Activated T-cell treated with anti-CD3 and anti-CD28 coated beads for 48 hours (primary cell): ENCODE measurements at regions not wholly inside any gene's neighbourhood (a gene's known extent, or its start where the extent isn't known, plus 50 kb on each side); places are given as distances from the start of the nearest gene placed in this dataset.

Experiments used
- DNase-seq: peaks from one replicate; pipeline ENCODE4 v3.0.0-alpha.2; 2020; ENCODE audit warnings: low read depth

DNA sequence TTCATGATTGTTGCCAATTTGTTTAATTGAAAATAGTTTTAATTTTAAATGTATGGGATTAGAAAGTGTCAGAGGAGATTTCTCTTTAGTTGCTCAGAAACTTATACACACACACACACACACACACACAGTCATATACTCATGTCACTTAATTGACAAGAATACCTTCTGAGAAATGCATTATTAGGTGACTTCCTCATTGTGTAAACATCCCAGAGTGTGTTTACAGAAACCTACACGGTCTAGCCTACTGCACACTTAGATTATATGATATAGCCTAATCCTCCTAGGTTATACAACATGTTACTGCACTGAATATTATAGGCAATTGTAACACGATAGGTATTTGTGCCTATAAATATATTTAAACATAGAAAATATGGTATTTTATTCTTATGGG, 1327.4 kb downstream of the FSTL5 start:
- DNase-seq = no peak

DNA sequence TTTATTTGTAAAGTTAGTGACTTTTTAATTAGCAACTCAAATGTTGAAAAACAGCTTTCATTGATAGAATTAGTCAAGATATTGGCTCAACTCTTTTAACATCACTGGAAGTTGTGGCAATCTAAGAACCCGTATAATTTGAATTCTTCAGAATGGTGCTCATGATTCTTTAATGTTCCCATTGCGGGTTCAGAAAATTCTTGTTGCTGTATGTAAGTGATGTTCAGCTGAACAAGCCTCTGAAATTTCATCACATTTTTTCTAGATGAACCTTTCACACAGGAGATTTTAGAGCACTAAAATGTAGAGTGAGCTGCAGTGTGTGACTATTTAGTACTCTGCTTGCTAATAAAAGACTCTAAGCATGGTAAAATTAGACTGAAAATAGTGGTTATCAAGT, 1317.7 kb downstream of the FSTL5 start:
- DNase-seq = no peak

DNA sequence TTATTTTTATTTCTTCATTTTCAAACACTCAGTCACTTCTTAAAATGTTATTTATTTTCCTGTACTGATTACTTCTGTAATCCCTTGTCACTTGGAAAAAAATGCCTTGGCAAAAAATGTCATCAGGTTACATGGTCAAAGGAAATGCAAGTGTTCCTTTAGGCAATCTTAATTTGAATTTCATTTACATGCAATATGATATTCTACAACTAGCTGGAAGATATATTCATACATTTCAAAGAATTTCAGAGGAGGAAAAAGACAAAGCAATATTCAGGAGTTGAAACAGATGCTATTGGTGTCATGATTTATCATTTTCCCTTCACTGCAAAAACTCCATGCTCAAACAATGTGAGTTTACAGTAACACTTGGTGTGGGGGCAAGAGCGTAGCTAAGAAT, 1316.6 kb downstream of the FSTL5 start:
- DNase-seq = no peak

DNA sequence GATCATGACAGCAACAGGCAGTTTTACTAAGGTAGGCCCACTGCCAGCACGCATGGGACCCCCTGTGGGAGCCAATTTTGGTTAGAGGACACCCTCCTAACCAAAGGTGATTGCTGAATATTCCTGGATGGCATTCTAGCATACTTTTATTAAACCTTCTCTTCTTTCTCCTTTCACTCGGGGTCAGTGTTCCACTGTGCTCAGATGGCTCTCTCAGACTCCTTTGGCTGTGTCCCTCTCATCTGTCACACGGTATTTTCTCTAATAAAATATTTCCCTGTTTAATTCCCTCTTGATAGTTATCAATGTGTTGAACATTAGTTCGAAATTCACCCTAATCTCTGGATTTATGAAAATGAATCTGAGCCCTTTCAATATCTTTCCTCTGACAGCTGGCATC, 1315.3 kb downstream of the FSTL5 start:
- DNase-seq = no peak

DNA sequence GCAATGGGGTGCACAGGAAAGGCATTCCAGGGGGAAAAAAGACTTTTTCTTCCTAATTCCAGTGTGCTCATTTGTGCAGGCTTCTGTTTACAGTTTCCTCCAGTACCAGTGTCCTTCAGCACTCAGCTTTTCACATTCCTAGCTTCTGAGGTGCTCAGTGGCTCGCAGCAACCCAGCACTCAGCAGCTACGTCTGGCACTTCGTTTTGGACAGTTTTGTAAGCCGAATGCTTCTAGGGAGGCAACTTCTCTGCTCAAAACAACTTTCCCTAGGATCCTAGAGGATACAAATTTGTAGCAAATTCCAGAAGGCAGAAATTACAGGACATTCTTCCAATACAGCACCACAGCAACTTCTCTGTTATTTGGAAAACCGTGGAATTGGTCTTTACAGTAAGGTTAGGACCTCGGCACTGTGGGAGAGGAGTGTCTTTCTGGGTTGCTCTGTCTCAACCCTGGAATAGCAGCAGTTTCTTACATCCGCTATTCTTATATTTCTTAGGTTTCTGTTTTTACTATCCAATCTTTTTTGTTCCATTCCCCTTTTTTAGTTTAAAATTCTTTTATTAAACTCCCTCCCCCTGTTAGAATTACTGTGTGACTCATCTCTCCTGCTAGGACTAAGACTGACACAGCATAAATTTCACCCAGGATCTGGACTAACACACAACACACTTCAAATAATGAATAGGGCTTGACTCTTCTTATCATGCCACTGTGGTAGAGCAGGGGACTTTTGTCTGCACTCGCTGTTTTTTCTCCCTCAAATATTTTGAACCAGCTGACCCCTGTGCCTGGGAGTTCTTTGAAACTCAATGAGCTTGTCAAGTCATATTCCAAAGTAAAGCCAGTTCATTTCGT, 1314.7 kb downstream of the FSTL5 start:
- no peak for DNase-seq

DNA sequence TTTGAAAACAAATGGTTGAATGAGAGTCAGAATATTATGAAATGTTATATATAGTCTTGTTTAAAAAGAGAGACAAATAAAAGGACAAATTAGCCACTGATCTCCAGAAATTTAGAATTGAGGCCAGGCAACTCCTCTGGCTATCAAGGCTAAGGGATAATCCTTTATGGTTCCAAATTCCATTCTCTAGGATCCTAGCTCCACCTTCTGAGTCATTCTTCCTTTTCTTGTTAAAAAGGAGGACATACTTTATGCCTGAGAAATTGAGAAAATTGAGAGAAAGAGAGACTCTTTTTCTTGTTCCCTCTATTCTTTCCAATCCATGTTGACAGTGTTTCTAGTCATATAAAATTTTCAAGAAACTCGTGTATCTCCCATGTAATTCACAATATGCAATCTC, 1299.5 kb downstream of the FSTL5 start:
- DNase-seq = no peak

DNA sequence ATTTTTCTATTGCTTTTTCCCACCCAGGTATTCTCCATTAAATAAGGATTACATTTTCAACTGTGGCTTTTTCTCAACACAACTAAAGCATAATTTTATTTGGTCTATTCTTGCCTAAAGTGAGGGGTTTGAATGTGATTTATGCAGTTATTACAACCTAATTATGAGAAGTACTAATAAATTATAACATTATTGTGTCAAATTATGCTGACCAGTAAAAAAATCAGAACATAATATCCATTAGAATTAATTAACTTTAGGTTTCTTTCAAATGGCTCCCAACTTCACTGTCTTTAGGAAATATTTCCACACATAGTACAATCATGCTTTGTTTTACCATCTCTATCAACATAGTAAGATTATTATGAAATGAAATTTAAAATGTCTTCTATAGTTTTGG, 1293.9 kb downstream of the FSTL5 start:
- DNase-seq = no peak

DNA sequence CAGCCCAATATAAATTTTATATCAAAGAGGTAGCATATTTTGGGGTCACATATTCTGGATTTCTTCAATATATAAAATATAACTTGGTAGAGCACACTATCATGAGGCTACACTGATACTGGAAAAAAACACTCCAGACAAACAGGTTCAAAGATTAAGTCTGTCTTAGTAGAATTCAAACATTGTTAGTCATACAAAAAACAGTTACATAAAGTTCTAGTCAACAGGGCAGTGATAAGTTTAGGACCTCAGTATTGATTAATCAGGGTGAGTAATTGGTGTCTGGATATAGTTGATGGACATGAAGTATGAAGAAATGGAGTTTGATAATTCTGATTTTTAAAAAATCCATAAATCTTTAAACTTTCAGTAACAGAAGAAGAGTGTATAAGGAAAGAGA, 1291.3 kb downstream of the FSTL5 start:
- DNase-seq = no peak

DNA sequence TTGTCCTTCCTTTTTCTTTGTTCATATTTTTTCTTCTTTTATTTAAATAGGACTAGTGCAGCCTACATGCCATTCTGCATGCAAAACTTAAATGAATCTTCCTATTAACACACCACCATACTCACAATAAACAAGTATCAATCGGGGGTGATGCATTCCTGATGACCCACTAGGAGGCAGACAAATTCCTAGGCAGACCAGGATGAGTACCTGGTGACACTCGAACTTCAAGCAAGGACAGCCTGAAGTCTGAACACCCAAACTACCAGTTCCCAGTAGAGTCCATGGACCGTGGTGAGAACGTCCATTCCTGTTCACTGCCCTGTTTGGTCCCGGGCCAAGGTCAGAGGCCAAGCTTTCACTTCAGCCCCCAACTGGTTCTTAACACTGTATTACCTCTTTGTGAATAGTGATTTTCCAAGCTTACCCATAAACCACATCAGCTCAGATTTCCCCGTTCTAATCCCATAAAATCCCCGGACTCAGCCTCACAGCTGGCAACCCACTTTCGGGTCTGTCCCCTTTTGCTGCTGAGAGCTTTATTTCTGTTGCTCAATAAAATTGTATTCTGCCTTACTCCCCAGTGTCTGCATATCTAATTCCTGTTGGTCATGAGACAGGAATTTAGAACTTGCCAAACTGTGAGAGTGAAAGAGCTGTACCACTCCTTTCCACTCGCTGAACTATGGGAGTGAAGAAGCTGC, 1286.6 kb downstream of the FSTL5 start:
- no peak for DNase-seq

DNA sequence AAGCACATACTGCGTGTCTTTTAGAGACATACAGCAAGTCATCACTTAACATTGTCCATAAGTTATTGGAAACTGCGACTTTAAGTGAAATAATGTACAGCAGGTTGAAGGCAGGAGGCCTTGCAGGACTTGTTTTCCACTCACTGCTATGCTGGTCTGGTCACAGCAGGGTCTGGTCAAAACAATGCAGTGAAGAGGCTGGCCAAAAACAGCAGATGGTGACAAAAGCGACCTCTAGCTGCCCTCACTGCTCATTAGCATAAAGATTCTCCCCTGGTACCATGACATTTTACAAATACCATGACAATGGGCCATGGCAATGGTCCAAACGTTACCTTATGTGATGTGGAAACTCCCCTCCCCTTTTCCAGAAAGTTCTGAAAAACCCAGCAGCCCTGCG, 1283.6 kb downstream of the FSTL5 start:
- no peak for DNase-seq

DNA sequence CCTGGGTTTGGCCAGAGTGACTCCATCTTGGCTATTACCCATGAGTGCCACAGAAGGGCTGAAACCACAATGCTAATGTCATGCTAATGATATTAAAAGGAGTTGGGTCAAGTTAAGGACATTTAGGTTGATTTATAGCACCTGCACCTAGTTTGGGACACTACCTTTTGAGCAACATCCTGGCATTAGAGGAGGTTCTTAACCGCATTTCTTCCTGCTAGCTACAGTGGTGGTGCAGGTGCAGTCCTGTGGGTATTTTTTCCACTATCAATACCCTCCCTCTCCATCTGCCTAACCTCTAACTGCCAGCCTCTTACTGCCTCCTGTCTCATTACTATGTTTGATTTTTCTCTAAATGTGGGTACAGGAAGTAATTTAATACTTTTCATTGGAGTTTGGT, 1276.1 kb downstream of the FSTL5 start:
- DNase-seq = no peak

DNA sequence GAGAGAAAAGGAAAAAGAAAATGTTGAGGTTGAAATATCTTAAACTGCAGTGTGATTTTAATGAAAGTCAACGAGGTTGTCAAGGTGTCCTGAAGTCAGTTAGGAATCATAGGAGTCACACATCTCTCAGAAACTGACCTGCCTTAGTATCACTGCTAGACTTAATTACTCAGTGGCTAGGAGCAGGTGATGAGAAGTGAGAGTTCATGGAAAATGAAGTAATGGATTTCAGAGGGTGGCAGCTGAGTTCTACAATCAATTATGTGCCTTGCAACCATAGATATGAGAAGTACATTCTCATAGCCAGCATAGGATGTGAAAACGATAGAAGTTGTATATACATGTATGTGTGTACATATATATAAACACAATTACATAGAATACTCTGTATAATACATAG, 1269.7 kb downstream of the FSTL5 start:
- DNase-seq = no peak

DNA sequence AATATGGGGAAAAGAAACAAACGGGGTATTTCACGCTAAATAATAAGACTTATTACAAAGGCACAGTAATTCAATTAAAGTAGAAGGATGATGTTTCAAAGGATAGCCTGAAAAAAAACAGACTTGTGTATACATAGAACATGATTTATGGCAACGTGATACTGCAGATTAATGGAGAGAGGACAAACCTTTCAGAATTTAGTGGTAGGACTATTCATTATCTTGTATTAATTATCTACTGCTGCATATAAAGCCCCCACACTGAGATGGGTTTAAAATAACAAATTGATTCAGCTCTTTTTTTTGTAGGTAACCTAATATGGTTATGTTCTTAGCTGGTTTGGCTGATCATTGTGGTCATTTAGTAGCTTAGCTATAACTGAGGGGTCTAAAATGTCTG, 1269.0 kb downstream of the FSTL5 start:
- DNase-seq = no peak

DNA sequence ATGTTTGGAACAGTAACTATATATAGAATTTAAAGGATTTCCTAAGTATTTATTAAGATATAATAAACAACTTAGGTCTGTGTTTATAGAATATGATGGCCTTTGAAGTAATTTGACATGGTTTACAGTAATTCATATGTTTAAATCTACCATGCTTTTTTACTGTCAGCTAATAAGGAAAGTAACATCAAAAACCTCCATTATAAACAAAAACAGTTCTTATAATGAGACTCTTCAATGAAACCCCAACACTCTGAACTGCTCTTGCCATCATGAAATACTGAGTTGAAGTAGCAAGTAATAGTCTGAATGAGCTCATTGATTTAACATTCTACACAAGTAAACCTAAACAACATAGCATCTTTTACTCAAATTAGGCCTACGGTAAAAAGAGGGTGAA, 1236.5 kb downstream of the FSTL5 start:
- no peak for DNase-seq

DNA sequence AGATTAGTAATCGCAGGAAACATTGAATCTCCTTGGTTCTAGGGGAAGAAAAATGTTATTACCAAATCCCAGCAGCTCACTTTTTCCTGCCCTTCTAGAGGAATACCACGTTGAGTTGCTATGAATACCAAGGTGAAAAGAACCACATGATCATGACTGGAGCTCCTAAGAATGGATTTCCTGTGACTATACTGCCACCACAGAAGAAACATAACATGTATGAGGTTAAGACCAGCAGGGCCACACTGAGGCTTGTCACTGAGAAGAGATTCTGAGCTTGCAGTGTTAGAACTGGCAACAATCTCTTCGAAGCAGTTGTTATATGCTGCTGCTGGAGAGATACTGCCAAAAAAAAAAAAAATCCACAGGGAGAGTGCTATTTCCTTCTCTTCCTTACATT, 1235.3 kb downstream of the FSTL5 start:
- no peak for DNase-seq

DNA sequence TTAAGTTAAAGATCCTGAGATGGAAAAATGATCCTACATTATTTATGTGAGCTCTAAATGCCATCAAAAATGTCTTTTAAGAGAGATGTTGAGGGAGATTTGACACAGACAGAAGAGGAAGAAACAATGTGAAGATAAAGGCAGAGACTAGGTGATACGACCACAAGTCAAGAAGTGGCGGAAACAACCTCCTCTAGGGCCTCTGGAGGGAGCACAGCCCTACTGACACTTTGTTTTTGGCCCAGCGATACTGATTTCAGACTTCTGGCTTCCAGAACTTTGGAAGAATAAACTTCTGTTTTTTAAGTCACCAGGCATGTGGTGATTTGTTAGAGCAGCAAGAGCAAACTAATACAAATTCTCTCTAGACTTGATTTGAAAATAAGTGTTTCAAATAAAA, 1216.1 kb downstream of the FSTL5 start:
- no peak for DNase-seq

DNA sequence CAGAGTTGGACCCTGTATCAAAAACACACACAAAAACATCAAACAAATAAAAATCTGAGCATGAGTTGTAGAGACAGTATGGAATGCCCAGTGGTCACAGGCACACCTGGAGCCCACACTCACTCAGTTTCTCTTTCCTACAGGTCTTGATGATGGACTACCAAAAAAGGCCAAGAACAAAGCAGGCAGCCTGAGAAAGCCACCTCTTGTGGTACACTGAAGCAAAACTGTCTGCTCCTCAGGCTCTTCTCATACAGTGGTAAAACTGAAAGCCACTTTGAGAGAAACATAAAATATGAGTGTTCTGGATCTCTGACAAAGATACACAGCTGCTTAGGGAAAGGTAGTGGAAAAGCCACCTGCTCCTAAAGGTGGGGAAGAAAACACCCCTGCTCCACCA, 1206.9 kb downstream of the FSTL5 start:
- DNase-seq = no peak

DNA sequence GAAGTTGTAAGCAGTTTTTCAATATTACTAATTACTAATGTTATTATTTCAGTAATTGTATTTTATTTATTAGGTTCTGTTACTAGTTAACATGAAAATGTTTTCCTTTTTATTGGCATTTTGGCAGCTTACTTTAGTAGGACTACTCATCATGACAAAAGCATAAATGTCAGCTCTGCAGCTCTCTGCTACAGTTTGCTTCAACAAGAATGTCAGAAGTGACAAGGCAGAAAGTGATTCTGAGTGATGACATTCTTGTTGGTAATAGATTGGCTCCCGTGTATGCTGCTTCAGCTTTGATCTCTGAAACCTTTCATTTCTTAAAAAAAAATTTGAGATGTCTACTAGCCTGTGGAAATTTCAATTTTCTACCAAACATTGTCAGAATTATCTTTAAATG, 1193.9 kb downstream of the FSTL5 start:
- no peak for DNase-seq

DNA sequence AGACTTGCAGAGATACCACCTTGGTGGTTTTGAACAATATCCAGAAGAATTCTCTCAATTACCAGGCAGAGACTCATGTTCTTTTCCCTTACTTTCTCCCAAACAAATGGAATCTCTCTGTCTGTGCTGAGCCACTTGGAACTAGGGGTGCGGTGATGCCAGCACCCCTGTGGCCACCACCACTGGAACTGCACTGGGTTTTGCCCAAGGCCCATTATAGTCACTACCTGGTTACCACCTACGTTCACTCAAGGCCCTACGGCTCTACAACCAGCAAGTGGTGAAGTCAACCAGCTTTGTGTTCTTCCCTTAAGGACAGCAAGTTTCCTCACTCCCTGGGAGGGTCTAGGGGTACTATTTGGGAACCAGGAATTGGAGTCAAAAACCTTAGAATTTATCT, 1183.7 kb downstream of the FSTL5 start:
- DNase-seq = no peak

DNA sequence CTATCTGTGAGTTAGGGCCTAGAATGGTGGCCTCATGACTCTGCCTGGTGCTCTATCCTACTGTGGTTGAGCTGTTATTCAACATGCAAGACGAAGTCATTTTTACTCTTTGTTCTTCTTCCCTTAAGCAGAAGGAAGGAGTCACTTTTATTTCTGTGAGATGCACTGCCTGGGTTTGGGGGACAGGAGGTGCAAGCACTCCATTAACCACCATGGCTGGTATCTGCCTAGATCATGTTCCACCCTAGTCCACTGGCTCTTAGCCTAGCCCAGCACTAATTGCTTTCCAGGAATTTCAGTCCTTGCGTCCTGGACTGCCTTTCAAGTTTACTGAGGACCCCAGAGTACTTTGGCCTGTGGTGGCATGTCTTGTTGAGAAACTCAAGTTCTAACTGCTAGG, 1182.7 kb downstream of the FSTL5 start:
- DNase-seq = no peak

DNA sequence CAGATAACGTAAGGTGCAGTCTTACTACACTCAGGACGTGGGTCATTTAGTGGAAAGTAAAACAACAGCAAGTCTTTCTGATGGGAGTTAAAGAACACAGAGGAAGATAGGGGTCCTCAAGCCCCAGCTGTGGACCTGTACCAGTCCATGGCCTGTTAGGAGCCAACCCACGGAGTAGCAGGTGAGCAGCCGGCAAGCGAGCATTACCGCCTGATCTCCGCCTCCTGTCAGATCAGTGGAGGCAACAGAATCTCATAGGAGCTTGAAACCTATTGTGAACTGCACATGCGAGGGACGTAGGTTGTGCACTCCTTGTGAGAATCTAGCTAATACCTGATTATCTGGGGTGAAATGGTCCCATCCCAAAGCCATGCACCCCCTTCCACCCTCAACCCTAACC, 1180.8 kb downstream of the FSTL5 start:
- DNase-seq = no peak

DNA sequence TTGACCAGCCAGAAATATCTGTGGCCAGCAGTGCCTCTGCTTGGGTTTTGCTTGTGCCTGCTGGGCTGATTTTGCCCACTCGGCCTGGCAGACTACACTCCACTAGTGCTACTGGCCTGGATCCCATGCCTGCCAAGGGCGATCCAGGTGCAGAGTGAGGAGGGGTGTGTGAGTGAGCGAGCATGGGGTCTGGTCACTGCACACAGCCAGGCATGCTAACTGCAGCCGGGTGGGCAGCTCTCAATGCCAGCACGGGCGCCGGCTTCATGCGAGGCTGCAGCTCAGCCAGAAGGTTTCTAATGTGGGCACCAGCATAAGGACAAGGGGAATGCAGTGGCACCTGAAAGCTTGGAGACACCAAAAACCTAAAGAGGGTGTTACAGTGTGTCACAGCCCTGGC, 1161.4 kb downstream of the FSTL5 start:
- DNase-seq = no peak

DNA sequence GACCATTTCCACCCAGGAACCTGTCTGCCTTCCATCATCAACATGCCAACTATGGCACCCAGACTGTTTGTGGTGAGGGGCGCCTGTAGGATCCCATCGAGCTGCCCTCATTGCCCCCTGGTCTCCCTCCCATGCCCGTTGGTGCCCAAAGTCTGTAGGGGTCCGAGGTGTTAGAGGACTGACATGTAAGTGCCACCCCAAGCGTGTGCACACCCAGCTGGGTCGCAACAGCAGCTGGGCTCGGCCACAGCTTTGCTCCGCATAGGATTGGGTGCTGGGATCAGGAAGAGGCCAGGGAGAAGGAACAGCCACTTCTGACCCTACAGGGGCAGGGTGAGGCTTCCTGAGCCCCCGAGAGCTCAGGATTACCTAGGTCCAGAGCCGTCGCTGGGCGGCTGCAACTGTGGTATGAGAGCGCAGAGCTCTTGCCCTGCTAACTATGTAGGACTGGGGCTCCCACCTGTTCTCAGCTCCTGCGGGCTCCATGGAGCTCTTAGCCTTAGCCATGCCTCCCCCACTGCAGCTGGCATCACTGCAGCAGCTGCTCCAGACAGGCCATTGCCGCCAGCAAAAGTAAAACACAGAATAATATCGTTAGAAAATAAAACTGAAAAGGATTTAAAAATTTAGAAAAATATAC, 1160.3 kb downstream of the FSTL5 start:
- DNase-seq = no peak
